Fibroblast of villous mesenchyme (primary cell): ENCODE measurements at regions not wholly inside any gene's neighbourhood (a gene's known extent, or its start where the extent isn't known, plus 50 kb on each side); places are given as distances from the start of the nearest gene placed in this dataset.
A peak's percentile ranks its signal among the peaks of the same experiment; 100 is the strongest.

Source experiments
- DNase-seq: peaks from one replicate; pipeline ENCODE4 v3.0.0-alpha.2; 2010; ENCODE audit warnings: low read depth
- H3K4me3 ChIP-seq: 2 replicates; pipeline ENCODE4 v1.5.1; 2011; ENCODE audit warnings: low read depth, mild to moderate bottlenecking, low read length
- CTCF ChIP-seq: IDR thresholded peaks from 2 replicates; pipeline ENCODE4 v1.5.1; 2012; ENCODE audit warnings: low read depth, mild to moderate bottlenecking, low read length; ENCODE audit not compliant: insufficient read depth

GRCh38 chr9:106657926-106658325 is 205.0 kb upstream of the ZNF462 start:
- TF ChIP-seq CTCF: no peak
- H3K4me3 ChIP-seq: no peak overlapping the region
- DNase-seq: no peak

- DNase-seq: no peak
- no peak overlapping the region for H3K4me3 ChIP-seq
- no peak for TF ChIP-seq CTCF
These were observed 194.4 kb upstream of the ZNF462 start for GRCh38 chr9:106668534-106668933.

GRCh38 chr9:106669835-106670234 is 193.1 kb upstream of the ZNF462 start:
- H3K4me3 ChIP-seq: no peak overlapping the region
- TF ChIP-seq CTCF: no peak
- DNase-seq: no peak

GRCh38 chr9:106670418-106670817 is 192.5 kb upstream of the ZNF462 start:
- no peak for DNase-seq
- H3K4me3 ChIP-seq: no peak overlapping the region
- no peak for TF ChIP-seq CTCF

- TF ChIP-seq CTCF: no peak
- no peak for DNase-seq
- H3K4me3 ChIP-seq: no peak overlapping the region
These were observed 187.2 kb upstream of the ZNF462 start for GRCh38 chr9:106675780-106676179.

- TF ChIP-seq CTCF: no peak
- no peak overlapping the region for H3K4me3 ChIP-seq
- no peak for DNase-seq
These were observed 185.6 kb upstream of the ZNF462 start for GRCh38 chr9:106677374-106677773.

- peak; percentile 18 for DNase-seq
- TF ChIP-seq CTCF: no peak
- H3K4me3 ChIP-seq: no peak overlapping the region
These were observed 185.1 kb upstream of the ZNF462 start for GRCh38 chr9:106677830-106678229.
